ENCODE measurements at regions not wholly inside any gene's neighbourhood (a gene's known extent, or its start where the extent isn't known, plus 50 kb on each side); places are given as distances from the start of the nearest gene placed in this dataset.

GRCh38 chr4:157421365-157421764, 200.8 kb downstream of the GRIA2 start:
- TF ChIP-seq CTCF (IDR thresholded peaks at IDR 0.05; ENCODE audit: insufficient read depth, low read length) (no peak), POLR2AphosphoS5 (IDR thresholded peaks at IDR 0.05; ENCODE audit: low read depth) (no peak), REST (IDR thresholded peaks at IDR 0.05; ENCODE audit: insufficient replicate concordance, low read depth) (no peak), GABPA (IDR thresholded peaks at IDR 0.05; ENCODE audit: low read depth) (no peak)

Measured in HL-60 (cell line).